ENCODE measurements at regions not wholly inside any gene's neighbourhood (a gene's known extent, or its start where the extent isn't known, plus 50 kb on each side); places are given as distances from the start of the nearest gene placed in this dataset.
"Not testable (repeated sequence)": the region's sequence is repeated elsewhere in the genome, so short reads cannot be mapped to it uniquely, and the experiment has no call there.

DNA sequence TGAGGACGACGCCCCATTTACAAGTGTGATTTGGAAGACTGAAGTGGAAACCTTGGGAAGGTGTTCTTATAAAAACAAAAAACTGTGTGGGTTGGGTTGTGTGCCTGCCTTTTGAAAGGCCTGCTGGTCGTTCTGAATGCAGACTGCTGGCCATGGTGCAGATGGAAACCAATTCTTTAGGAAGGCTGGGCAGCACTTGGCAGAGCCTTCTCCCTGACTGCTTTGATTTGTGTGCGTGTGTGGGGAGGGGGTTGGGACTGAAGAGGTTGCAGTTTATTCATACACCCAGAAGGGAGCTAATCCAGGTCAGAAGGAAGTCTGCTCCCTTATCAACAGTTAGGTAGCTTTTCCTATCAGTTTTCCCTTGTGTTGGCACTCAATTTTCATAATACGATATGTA lies 288.7 kb downstream of the SOX2 start:
- no peak for DNase-seq

DNA sequence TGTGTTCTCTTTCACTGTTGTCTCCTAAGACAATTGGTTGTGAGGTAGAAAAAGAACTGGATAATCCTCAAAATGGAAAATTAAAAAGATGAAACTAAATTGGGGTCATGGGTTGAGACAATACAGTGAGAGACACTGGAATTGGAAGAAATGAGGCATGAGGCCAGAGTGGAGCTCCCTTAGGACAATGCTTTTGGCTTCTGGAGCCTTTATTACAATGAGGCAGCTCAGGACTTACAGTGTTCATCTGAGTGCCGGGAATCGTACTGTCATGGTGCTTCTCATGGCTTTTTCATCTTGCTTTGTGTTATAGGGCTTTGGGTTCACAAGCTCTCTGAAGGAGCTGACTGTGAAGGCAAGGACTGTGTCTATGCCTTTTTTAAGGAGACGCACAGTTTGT lies 293.5 kb downstream of the SOX2 start:
- DNase-seq, result no peak

DNA sequence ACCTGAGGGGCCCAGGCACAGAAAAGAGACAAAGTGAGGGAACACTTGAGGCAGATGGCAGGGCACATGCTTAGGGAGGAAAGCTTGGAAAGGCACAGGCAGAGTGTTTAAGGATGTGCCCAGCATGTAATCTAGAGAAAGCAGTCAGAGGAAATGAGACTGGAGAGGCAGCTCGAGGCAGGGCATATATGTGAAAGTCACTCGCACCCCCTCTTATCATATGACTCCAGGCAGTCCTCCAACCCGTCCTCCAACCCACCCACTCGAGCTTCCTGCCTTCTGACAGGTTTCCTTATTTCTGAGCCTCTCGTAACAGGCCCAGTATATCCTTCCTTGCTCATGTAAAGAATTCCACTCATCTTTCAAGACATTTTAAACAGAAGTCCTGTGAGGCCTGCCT lies 294.0 kb downstream of the SOX2 start:
- no peak for DNase-seq

DNA sequence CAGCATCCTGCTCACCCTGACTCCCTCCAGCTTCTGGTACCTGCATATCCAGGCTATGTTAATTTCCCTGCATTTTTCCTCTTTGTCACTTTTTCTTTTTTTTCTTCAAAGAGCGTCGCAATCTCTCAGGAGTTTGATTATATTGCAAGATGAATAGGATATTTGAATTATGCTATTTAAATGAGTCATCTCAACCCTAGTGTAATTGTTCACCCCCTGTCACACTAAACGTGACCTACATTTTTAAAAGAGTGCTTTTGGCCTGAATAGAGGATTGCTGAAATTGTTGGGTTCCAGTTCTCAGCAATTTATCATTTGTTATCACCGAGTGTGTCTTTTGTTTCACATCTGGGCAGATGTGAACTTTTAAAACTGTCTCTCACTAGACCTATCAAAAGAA lies 294.7 kb downstream of the SOX2 start:
- no peak for DNase-seq

DNA sequence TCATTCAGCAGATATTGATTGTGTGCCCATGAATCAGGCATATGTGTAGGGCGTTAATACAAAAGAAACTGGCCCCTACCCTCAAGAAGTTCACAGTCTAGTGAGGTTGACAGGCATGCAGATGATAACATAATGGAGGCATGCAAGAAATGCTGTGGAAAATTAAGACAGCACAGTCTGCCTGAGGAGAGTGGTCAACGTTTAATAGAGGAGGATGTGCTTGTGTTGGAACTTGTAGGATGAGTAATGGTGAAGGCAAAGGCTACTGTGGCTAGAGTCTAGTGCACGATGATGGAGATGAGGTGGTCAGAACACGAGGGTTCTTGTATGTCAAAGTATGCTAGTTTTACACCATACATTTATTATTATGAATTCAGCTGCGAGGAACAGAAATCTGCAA lies 295.7 kb downstream of the SOX2 start:
- DNase-seq, result no peak

DNA sequence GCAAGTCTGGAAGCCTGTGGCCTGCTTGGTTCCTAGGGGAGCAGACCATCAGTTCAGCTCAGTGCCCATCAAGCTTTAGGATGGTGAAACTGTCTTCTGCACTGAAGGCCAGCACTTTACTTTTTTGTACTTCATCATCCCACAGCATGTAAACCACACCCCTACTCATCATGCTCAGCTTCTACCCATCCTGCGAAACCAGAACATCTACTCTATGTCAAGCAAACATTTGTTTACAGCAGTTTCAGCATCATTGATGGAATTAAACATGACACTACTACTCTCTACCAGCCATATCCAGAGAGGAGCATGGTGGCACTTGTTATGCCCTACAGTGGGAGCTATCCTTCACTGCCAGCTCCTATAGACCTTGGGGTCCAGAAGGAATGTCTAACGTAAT lies 306.6 kb downstream of the SOX2 start:
- no peak for DNase-seq

DNA sequence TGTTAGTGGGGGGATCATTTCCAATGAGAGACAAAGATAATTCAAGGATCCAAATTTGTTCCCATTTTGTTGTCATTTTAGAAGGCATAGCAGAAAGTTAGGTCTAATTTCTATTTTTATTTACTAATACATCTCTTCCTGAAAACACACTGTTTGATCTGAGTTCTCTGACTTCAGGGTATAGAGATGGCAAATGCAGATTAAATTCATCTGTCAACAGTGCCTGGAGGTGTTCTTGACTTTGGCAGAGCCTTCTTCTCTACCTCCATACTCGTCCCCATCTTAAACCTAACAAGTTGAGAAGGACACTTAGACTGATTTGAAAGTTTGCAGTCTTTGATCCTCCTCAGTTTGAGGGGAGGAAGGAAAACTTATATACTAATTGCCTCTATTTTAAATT lies 308.2 kb downstream of the SOX2 start:
- DNase-seq, result no peak

DNA sequence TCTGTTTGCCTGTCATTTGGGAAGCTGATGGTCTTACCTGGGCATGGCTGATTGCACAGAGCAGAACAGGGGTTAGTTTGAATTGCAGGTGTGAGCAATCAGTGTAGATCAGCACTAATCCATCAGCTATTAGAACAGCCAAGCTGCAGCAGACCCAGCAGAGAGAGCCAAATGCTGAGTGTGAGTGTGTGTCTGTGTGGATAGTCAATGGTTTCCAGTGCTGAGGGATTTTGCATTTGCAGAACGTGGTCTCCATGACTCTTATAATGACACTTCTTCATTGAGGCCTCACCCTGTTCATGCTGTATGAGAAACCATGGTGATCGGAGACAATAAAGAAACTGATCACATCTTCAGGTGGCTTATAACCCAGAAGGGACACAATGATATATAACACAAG lies 312.1 kb downstream of the SOX2 start:
- DNase-seq, result no peak

DNA sequence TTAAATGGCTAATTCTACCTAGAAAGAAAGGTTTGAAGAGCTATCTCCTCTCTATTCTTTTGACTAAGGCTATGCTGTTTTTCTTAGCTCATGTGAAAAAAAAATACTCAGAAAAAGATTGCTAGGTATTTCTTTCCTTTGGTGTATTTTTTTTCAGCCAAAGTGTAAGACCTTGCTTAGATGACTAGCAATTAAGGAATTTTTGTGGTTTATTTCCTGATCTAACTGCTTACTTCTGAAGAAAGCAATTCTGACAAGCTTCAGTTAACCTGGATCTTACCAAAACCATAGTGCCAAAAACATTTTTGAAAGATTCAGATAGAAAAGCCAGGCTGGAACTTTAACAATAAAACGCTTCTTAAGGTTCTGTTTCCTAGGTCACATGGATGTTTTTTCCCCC lies 315.6 kb downstream of the SOX2 start:
- no peak for DNase-seq

DNA sequence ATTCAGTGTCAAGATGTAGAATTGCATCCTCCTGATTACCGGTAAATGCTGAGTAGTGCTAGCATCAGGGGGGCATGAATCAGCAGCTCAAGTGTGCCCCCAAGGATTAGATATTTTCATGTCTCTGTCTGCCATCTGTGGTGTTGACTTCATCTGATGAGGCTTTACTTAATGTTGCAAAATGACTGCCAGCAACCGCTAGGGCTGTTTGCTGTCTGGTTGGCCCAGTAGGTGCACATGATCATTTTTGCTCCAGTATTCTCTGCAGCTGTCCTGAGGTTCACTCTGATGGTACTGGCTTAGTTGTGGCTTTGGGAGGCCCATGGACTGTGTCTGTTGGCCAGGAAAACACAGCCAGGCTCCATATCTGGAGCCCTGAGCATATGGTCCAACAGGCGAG lies 316.4 kb downstream of the SOX2 start:
- DNase-seq, result peak; percentile 75

DNA sequence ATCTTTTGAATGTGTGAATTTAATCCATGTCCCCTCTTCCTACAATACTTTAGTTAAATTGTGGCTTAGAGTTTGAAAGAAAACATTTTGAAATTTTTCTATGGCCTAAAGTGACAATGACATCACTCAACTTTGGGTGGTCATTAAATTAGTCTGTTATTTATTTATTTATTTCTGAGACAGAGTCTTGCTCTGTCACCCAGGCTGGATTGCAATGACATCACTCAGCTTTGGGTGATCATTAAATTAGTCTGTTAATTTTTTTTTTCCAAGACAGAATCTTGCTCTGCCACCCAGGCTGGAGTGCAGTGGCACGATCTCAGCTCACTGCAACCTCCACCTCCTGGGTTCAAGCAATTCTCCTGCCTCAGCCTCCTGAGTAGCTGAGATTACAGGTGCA lies 322.5 kb downstream of the SOX2 start:
- DNase-seq, result not testable (repeated sequence)

DNA sequence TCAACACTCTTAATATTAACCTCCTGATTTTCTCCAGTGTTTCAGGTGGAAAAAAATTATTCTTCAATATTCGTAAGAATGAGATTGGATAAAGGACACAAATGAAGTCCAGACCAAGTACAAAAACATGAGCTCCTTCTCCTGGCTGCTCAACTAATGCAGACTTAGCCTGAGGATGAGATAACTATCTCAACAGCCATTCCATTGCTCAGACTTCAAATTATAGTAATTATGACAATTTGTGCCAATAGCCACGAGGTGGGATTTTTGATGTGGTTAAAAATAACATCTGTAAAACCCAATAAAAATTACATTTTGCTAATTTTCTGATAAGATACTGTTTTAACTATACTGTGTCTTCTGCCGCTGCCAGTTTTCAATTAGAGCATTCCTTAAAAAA lies 323.6 kb downstream of the SOX2 start:
- no peak for DNase-seq

DNA sequence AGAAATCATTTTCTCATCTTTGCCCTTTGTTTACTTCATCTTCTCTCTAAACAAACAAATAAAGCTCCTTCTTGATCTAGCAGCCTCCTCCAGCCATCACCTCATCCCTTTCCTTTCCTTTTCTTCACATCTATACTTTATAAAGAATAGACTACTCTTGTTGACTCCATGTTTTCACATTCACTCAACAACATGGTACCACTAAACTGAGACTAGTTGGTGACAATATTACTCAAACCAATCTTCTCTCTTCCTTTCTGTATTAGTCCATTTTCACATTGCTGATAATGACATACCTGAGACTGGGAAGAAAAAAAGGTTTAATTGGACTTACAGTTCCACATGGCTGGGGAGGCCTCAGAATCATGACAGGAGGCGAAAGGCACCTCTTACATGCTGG lies 324.7 kb downstream of the SOX2 start:
- no peak for DNase-seq

DNA sequence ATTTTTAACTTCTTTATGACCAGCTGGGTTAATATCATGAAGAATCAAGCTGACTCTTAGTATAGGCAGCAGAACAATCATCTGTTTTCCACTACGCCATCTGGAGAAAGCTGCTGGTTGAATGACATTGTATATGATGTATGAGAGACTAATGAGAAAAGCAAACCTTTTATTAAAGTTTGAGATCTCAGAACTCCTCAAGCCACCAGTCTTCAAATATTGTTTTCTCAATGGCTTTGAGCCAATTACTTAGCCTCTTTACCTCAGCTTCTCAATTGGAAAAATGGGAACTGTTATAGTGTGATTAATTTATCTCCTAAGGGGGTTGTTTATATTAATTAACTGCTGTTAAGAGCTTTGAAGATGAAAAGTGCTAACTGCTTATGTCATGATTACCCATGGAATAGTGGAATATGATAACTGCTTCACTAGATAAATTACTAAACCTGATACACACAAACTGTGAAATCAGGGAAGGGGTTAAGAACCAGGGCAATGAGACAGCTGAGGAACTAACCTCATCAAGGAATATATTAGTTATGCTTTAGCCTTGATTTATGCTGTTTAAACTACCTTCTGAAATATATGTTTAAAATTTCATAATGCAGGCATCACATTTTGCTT lies 330.1 kb downstream of the SOX2 start:
- peak; percentile 43 for DNase-seq

DNA sequence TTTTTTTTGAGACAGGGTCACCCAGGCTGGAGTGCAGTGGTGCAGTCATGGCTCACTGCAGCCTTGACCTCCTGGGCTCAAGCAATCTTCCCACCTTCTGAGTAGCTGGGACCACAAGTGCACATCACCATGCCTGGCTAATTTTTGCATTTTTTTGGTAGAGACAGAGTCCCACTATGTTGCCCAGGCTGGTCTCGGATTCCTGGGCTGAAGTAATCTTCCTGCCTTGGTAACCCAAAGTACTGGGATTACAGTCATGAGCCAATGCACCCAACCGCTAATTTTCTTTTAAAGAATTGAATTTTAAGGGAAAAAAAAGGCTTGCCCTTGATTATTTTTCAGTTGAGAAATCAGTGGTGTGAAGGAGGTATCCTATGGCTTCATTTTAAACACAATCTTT lies 334.0 kb downstream of the SOX2 start:
- no peak for DNase-seq

DNA sequence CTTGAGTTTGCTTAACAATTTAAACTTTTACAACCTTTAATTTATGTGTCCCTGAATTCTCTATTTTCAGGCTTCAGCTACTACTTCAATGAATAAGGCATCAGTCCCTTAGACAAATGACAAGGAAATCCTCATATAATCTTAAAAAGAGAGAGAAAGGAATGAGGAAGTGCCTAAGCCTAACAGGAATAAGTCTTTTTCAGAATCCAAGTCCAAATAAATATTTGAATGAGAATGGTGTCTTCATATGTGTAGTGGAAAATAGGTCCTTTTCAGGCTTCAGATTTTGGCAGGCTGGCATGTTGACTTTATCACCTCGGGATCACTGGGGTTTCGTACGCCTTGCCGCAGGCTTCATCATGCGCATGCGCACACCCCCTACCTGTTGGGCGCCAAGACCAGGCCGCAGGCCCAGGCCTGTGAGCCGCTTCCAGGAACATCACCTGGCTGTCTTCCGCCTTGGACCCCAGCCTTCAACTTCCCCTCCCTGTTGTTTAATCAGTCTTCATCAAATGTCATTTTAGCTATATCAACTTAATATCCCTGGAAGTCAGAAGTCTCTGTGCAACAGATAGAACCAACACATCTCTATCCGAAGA lies 334.5 kb downstream of the SOX2 start:
- DNase-seq, result no peak

DNA sequence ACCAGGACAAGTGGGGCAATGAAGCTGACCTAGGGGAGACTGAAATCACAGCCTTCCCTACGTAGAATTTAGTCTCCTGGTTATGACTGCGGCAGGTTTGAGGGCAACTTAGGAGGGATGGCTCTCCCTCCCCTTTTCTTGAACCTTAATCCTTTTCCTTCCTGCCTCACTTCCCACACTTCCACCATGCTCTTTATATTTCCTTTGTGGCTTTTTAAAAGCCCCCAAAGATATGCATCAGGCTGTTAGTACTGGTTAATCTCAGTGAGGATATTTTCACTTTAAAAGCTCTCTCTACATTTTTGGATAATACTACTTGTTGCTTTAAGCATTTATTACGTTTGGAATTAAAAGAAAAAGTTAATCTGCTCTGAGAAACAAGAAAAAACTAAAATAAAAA lies 339.2 kb downstream of the SOX2 start:
- DNase-seq, result no peak

DNA sequence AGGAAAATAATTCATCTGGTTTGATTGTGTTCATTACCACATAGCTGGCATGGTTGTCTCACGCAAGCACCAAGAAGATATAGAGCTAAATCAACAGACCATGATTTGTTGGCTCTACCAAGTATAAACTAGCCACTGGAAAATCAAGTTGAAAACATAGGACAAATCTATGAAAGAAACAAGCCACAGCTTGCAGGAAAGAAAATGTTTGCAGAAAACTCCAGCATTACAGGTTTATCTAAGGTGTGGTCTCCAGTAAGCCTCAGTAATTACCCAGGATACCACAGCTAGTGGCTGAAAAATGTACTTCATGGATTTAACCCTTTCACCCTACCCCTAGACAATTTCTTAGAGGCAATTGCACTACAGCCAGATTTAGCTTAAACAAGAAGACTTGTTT lies 340.6 kb downstream of the SOX2 start:
- no peak for DNase-seq

DNA sequence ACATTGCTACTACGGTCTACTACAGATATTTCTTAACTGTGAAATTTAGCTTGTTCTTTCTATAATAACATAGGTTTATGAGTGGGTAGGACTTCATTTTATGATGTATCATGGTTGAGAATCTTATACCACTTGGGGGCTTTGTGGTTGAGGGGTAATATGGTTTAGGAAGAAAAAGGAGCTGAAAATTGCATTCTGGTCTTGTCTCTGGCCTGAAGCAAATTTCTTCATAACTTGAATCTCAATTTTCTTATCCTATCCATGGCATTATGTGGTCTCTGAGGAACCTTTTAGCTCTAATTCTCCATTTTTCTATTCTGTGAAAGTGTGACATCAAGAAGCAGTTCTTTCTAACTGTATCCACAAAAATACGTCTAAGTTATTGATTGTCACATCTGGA lies 341.0 kb downstream of the SOX2 start:
- DNase-seq, result no peak

DNA sequence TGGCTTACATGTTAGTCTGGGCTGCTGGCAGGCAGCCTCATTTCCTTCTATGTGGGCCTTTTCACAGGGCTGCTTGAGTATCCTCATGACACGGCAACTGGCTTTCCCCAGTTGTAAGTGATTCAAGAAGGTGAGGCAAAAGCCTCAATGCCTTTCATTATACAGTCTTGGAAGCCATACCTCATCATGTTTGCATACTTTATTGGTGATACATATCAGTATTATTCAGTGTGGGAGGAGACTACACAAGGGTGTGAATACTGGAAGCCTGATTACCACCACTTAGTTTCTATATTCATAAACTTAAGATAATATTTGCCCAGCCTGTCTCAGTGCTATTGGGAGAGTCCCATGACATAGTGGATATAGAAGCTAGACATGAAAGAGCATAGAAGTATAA lies 346.8 kb downstream of the SOX2 start:
- DNase-seq, result no peak

DNA sequence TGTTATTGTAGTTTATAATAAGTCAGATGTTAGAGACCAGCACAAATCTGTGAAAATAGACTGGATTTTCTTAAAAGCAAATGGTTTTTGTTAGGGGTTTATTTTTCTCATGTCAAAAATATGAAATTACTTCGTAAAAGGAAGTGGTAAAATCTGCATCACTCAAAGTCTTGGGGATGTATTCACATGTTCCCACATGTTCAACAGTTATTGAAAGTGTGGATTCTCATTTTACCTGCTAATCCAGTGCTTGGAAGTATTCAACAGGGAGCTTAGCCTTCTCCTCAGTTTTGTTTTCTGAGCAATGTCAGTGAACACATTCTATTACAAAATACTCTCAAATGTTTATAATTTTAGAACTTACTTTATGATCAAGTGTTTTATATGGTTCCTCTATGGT lies 352.0 kb downstream of the SOX2 start:
- DNase-seq, result no peak

DNA sequence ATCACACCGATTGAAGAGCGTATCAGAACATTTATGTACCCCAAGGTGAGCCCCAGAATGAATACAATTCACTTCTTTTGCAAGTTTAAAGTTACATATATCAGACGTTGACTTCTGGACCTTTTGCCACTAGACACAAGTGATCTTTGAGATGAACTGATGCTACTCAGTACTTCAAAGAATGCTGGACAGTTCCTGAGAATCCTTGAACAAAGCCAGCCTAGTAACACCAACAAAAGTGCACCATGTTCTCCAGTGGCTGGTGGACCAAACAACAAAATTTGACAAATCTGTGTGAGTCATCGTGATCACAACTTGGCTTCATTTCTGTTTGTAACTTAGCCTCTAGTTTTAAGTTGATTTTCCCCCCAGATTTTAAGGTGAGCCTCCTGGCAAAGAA lies 355.7 kb downstream of the SOX2 start:
- no peak for DNase-seq

DNA sequence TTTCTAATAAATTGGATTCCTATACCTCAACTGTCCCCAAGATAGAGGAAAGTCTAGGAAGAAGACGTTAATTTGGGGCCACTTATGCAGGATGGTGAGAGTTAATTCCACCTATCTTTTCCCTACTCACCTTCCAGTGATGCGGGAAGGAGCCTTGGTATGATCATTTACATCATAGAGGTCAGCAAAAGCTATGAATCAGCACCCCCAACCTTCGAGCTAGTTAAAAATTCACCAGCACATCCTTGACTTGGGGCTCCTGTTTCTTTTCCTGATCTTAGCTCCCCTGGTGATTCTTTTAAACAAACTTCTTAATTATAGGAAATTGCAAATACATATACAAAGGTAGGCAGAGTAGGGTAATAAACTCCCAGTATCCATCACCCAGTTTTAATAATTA lies 366.6 kb downstream of the SOX2 start:
- no peak for DNase-seq

DNA sequence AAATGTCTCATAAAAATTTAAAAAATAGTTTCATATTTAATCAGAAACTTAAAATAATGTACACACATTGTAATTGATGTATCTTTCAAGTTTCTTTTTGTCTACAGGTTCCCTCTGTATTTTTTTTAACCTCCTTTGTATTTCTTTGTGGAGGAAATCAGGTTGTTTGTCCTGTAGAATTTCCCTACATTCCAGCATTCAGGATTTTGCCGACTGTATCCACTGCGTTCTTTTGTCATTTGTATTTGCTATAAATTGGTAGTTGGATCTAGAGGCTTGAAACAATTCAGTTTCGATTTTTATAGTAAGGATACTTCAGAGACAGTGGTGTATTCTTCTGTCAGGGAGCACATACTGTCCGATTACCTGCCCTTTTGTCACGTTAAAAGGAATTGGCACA lies 367.2 kb downstream of the SOX2 start:
- no peak for DNase-seq

DNA sequence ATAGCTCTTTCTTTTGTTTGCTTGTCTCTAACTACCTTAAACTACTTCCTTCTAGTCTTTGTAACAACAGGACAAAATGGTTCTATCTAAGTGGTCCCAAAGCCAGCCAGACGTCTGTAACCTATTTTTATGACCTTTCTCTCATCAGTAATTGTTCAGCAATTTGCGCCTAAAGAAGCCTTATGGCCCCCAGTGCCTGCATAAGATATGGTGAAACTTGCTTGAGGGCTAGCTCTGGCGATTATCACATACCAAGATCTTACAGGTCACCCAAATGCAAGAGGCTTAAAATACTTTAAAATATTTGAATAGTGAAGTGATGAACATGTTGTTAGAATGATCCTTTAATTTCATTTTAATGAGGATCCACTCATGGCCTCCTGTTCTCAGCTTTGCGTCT lies 369.4 kb downstream of the SOX2 start:
- DNase-seq, result no peak

DNA sequence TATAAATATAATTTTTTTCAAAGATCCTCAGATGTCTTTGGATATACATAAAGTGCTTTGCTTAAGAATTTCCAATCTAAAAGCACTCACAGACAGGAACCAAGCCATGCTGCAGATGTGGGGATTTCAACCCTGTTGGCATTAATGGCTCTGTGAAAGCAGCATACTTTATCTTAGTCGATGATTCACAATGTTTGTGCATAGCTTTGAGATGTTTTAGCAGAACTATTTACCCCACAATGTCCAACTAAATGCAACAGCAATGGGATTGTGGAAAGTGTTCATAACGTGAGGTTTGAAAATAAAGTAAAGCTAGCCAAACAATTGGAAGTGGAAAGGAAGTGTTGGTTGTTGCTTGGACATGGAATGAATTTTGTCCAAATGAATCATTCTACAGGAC lies 371.4 kb downstream of the SOX2 start:
- DNase-seq, result no peak

Measured in DMS 273 treated with DMSO at 0.1 percent for 48 hours (cell line).